AG09319 (cell line): ENCODE measurements at regions not wholly inside any gene's neighbourhood (a gene's known extent, or its start where the extent isn't known, plus 50 kb on each side); places are given as distances from the start of the nearest gene placed in this dataset.

Experiments
- DNase-seq: peaks from one replicate; pipeline ENCODE4 v3.0.0-alpha.2; 2010; ENCODE audit warnings: low read depth; ENCODE audit errors: extremely low read depth
- CTCF ChIP-seq: IDR thresholded peaks from 2 replicates; pipeline ENCODE4 v1.5.1; 2011; ENCODE audit warnings: low read depth, mild to moderate bottlenecking, inconsistent platforms, low read length, moderate library complexity

- no peak for TF ChIP-seq CTCF
- DNase-seq: no peak
These were observed 56.1 kb upstream of the MAP1LC3B2 start for GRCh38 chr12:116502989-116503496.

DNA sequence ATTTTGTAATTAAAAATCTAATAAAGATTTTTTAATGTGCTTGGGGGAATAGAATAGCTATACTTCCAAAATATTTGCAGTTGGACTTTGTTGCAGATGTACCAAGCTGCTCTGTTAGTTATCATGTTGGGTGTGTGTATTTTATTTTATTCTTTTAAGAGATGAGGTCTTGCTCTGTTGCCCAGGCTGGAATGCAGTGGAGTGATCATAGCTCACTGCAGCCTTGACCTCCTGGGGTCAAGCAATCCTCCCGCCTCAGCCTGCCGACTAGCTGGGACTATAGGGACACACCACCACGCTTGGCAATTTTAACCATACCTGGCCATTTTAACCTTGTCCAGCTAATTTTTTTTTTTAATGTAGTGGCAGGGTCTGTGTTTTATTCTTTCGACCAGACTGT is 54.7 kb upstream of the MAP1LC3B2 start:
- DNase-seq: no peak
- no peak for TF ChIP-seq CTCF

DNA sequence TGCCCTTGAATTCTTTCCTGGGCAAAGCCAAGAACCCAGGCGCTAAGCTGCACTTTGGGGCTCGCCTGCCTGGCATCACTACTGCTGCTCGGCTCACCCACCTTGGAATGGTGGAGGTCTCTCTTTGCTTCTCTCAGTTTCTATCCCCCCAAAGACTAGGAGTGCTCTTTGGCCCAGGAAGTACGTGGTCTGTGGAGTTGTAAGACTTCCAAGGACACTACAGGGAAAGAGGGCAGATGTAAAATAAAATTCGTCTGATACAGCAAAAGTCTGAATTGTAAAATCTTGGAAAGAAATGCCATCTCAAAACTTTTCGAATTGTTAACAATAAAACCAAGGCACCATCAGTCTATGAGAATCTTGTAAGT is 52.5 kb upstream of the MAP1LC3B2 start:
- no peak for DNase-seq

DNA sequence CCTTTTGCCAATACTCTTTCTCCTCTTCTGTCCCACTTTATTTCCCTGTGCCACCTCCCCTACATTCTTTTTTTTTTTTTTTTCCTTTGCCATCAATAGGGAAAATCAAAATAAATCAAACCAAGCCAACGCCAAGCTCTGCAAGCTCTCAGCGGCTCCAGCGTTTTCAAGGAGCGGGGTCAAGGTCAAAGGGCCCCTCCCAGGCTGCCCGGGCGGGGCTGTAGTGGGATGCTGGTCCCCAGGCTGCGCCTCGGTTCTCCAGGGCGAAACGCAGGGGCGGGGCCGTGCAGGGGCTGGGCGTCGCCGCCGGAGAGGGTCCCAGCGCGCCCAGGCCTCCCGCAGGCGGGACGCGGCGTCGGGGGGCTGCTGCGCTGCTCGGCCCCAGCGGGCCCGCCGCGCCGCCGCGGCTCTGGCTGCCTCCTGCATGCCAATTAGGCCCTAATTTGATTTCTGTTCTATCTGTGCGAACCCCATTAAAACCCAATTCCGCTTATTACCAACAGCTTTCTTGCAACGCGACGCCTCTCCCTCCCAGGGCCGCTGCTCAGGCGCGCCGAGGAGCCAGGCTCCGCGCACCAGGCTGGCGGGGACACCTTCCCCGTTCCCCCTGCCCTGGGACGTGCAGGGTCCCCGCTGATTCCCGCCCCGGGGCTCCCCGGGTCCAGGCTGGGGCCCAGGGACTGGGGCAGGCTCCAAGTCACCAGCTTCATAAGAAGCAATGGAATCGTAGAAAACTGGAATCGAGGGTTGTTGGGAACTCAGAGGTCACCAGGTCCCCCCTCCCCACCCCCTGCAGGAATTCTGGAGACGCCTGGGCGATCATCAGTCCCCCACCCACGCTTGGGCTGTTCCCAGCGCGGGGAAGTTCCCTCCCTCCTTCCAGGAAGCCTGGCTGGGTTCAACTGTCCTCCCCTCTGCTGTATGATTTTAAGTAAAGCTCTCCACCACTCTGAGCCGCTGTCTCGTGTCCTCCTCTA is 50.7 kb upstream of the MAP1LC3B2 start:
- no peak for DNase-seq
- no peak for TF ChIP-seq CTCF

More for the DNA sequence above, 52.5 kb upstream of the MAP1LC3B2 start:
- no peak for TF ChIP-seq CTCF
